Activated B cell treated with CpG ODN at 0.5 μM for 24 hours (primary cell): ENCODE measurements at regions not wholly inside any gene's neighbourhood (a gene's known extent, or its start where the extent isn't known, plus 50 kb on each side); places are given as distances from the start of the nearest gene placed in this dataset.

Source experiments
- ATAC-seq: fragments of 200-7000 bp; cut with Tn5 transposase; one replicate; pipeline ENCODE4 v1.10.0; 2021; ENCODE audit warnings: low read depth, mild to moderate bottlenecking, moderate library complexity
- CTCF ChIA-PET: fragments of 350-600 bp; sonication (Branson Sonifier 250); formaldehyde crosslinking; loops from one replicate; lab custom pipeline; 2021; ENCODE audit warnings: antibody characterized with exemption; lab: Charles Lee
- POLR2A ChIA-PET: fragments of 350-600 bp; sonication (Branson Sonifier 250); formaldehyde crosslinking; loops from one replicate; lab custom pipeline; 2021; ENCODE audit warnings: antibody characterized with exemption; lab: Charles Lee
- DNase-seq: peaks from one replicate; pipeline ENCODE4 v3.0.0; 2022
- H3K27ac Mint-ChIP-seq: one replicate; pipeline ENCODE4 v1.8.0; 2020; ENCODE audit warnings: mixed read lengths
- H3K27me3 Mint-ChIP-seq: one replicate; pipeline ENCODE4 v1.8.0; 2021; ENCODE audit warnings: mixed read lengths
- H3K36me3 Mint-ChIP-seq: one replicate; pipeline ENCODE4 v1.8.0; 2021; ENCODE audit warnings: low read depth, mixed read lengths
- H3K4me1 Mint-ChIP-seq: one replicate; pipeline ENCODE4 v1.8.0; 2021; ENCODE audit warnings: mixed read lengths
- H3K4me3 Mint-ChIP-seq: one replicate; pipeline ENCODE4 v1.8.0; 2020; ENCODE audit warnings: mild to moderate bottlenecking, mixed read lengths
- H3K9me3 Mint-ChIP-seq: one replicate; pipeline ENCODE4 v1.8.0; 2020; ENCODE audit warnings: mixed read lengths
- intact Hi-C: fragments of 100-400 bp; cut with micrococcal nuclease; formaldehyde crosslinking; loops from one replicate; pipeline ENCODE4 v1.15.1; 2024
- TF ChIP-seq, protein P1 (sequence below): fragments of 200-600 bp; IDR thresholded peaks from one replicate; pipeline ENCODE4 v1.8.0; 2022; ENCODE audit warnings: antibody characterized with exemption, mild to moderate bottlenecking

GRCh38 chr6:164243949-164244348 is 829.4 kb downstream of the QKI start:
- ChIA-PET POLR2A (no interaction called here), CTCF (no interaction called here)
- TF ChIP-seq, protein P1, sequence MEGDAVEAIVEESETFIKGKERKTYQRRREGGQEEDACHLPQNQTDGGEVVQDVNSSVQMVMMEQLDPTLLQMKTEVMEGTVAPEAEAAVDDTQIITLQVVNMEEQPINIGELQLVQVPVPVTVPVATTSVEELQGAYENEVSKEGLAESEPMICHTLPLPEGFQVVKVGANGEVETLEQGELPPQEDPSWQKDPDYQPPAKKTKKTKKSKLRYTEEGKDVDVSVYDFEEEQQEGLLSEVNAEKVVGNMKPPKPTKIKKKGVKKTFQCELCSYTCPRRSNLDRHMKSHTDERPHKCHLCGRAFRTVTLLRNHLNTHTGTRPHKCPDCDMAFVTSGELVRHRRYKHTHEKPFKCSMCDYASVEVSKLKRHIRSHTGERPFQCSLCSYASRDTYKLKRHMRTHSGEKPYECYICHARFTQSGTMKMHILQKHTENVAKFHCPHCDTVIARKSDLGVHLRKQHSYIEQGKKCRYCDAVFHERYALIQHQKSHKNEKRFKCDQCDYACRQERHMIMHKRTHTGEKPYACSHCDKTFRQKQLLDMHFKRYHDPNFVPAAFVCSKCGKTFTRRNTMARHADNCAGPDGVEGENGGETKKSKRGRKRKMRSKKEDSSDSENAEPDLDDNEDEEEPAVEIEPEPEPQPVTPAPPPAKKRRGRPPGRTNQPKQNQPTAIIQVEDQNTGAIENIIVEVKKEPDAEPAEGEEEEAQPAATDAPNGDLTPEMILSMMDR = no peak
- Mint-ChIP-seq H3K36me3 (no peaks in the 10 kb centered on the region), H3K4me1 (no peaks in the 10 kb centered on the region), H3K27me3 (no peaks in the 10 kb centered on the region), H3K27ac (no peak overlapping the region), H3K4me3 (no peak overlapping the region), H3K9me3 (no peaks in the 10 kb centered on the region)
- intact Hi-C loops = no loop called here
- no peak for ATAC-seq
- DNase-seq = no peak

DNA sequence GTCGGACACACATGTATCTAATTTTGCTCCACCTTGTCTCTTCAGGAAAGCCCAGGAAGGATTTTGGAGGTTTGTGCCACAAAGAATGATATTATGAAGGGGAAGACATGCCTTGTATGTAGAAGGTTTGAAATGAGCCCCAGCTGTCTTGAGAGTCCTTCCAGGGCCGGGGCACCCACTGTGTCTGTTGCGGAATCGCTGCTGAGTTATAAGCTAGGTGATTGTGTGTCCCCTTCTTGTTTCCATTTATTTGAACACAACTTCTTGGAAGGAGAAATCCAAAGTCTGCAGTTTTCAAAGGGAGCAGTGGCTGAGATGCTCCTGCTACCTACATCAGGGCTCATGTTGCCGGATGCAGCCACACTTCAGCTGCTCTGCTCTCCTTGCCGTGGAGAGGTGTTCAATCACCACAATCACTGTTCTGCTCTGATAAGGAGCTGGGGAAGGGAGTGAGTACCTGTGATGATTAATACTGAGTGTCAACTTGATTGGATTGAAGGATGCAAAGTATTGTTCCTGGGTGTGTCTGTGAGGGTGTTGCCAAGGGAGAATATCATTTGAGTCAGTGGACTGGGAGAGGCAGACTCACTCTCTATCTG is 828.6 kb downstream of the QKI start:
- Mint-ChIP-seq H3K4me3 (no peak overlapping the region), H3K27me3 (no peaks in the 10 kb centered on the region), H3K4me1 (no peaks in the 10 kb centered on the region), H3K9me3 (no peaks in the 10 kb centered on the region), H3K27ac (no peak overlapping the region), H3K36me3 (no peaks in the 10 kb centered on the region)
- ChIA-PET POLR2A (no interaction called here), CTCF (no interaction called here)
- intact Hi-C loops = no loop called here
- TF ChIP-seq, protein P1 = no peak
- DNase-seq (no peak), ATAC-seq (no peak)

DNA sequence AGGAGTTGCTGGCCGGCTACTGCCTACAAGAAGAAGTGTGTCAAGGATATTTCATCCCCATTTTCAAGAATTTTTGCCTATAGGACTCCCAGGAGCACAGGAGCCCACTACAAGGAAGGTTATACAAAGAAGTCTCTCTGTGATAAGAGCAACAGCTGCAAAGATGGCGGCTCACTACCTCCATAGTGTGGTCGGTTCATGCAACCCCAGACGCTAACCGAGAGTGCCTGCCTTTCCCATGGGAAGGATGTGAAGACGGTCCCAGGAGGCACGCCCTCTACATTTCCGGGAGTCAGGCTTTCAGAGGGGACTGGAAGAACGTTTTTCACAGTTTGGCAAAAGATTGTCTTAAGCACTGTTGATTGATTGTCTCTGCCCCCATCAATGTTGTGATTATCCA is 816.3 kb downstream of the QKI start:
- no peaks in the 10 kb centered on the region for H3K4me1 Mint-ChIP-seq
- intact Hi-C loops = no loop called here
- H3K27me3 Mint-ChIP-seq = no peaks in the 10 kb centered on the region
- ChIA-PET CTCF (no interaction called here), POLR2A (no interaction called here)
- ATAC-seq = no peak
- TF ChIP-seq, protein P1 = no peak
- H3K9me3 Mint-ChIP-seq = no peaks in the 10 kb centered on the region
- no peak overlapping the region for H3K4me3 Mint-ChIP-seq
- no peak overlapping the region for H3K27ac Mint-ChIP-seq
- no peaks in the 10 kb centered on the region for H3K36me3 Mint-ChIP-seq
- DNase-seq = no peak

DNA sequence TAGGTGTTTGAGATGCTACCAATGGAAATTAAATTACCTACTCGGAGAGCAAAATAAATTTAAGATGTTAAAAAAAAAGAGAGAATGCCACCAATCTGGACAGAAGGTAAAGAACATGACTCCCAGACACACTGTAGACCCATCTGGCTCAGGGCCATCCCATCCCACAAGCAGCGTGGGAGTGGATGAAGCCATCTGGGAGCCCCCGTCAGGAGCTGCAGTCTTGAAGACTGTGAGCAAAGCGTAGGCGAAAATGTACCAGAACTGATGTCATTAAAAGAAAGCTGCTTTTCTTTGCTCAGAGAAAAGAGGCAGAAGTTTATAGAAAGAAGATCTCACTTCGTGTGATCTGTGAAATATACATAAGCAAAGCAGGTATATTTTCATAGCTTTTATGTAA is 815.7 kb downstream of the QKI start:
- Mint-ChIP-seq H3K9me3 (no peaks in the 10 kb centered on the region), H3K27me3 (no peaks in the 10 kb centered on the region), H3K4me3 (no peak overlapping the region), H3K4me1 (no peaks in the 10 kb centered on the region), H3K36me3 (no peaks in the 10 kb centered on the region), H3K27ac (no peak overlapping the region)
- DNase-seq (no peak), ATAC-seq (no peak)
- TF ChIP-seq, protein P1 = no peak
- POLR2A ChIA-PET = no interaction called here
- CTCF ChIA-PET = no interaction called here
- intact Hi-C loops = no loop called here

DNA sequence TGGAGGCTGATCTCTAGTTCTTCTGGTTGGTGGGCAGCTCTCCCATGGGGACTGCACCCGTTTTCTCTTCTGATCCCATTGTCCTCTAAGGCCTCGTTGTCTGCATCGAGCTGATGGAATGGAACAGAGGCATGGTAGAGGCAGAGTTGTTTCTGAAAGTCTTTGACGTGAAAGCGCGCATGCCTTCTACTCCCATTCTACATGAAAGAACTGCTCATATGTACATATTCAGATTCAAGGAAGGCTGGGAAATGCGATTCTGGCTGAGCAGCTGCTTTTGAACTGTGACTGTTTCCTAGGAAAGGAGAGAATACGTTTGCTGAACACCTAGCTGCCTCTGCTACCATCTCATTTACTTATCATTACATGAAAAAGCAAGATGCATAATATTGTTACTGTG is 815.2 kb downstream of the QKI start:
- Mint-ChIP-seq H3K9me3 (no peaks in the 10 kb centered on the region), H3K4me1 (no peaks in the 10 kb centered on the region), H3K27me3 (no peaks in the 10 kb centered on the region), H3K4me3 (no peak overlapping the region), H3K27ac (no peak overlapping the region), H3K36me3 (no peaks in the 10 kb centered on the region)
- TF ChIP-seq, protein P1 = no peak
- DNase-seq (no peak), ATAC-seq (no peak)
- intact Hi-C loops = no loop called here
- POLR2A ChIA-PET = no interaction called here
- CTCF ChIA-PET = no interaction called here
